KMS-11 (cell line): ENCODE measurements at regions not wholly inside any gene's neighbourhood (a gene's known extent, or its start where the extent isn't known, plus 50 kb on each side); places are given as distances from the start of the nearest gene placed in this dataset.

ENCODE experiments used
- H2AFZ ChIP-seq: fragments of 200-600 bp; sonication (generic); 2 replicates; pipeline ENCODE4 v1.6.1; 2016; ENCODE audit warnings: antibody characterized with exemption, mixed run types, low read depth
- H3K27ac ChIP-seq: fragments of 200-600 bp; sonication (generic); 2 replicates; pipeline ENCODE4 v1.6.1; 2016; ENCODE audit warnings: mild to moderate bottlenecking, mixed run types
- H3K27me3 ChIP-seq: fragments of 200-600 bp; sonication (generic); 2 replicates; pipeline ENCODE4 v1.6.1; 2017; ENCODE audit warnings: mild to moderate bottlenecking, low read depth, mixed run types, moderate library complexity; ENCODE audit not compliant: insufficient read depth
- H3K36me3 ChIP-seq: fragments of 200-600 bp; sonication (generic); 2 replicates; pipeline ENCODE4 v1.6.1; 2017; ENCODE audit warnings: mild to moderate bottlenecking, mixed run types; ENCODE audit not compliant: insufficient read depth
- H3K4me1 ChIP-seq: fragments of 200-600 bp; sonication (generic); 2 replicates; pipeline ENCODE4 v1.6.1; 2016; ENCODE audit warnings: mild to moderate bottlenecking, low read depth, mixed run types; ENCODE audit not compliant: poor library complexity, severe bottlenecking
- H3K4me2 ChIP-seq: fragments of 200-600 bp; sonication (generic); 2 replicates; pipeline ENCODE4 v1.7.0; 2016; ENCODE audit warnings: mild to moderate bottlenecking, mixed run types
- H3K4me3 ChIP-seq: fragments of 200-600 bp; sonication (generic); IDR thresholded peaks from 2 replicates; pipeline ENCODE4 v1.6.1; 2017; ENCODE audit warnings: low read depth, low read length, mixed read lengths; ENCODE audit not compliant: insufficient read depth
- H3K79me2 ChIP-seq: fragments of 200-600 bp; sonication (generic); 2 replicates; pipeline ENCODE4 v1.6.1; 2016; ENCODE audit warnings: low read depth, mixed run types; ENCODE audit not compliant: insufficient read depth
- H3K9ac ChIP-seq: fragments of 200-600 bp; sonication (generic); 2 replicates; pipeline ENCODE4 v1.6.1; 2016; ENCODE audit warnings: mild to moderate bottlenecking, mixed run types
- H4K20me1 ChIP-seq: fragments of 200-600 bp; sonication (generic); 2 replicates; pipeline ENCODE4 v1.6.1; 2016; ENCODE audit warnings: mild to moderate bottlenecking, mixed run types; ENCODE audit not compliant: insufficient read depth
- CTCF ChIP-seq: fragments of 200-600 bp; sonication (generic); conservative IDR thresholded peaks from 2 replicates; pipeline ENCODE4 v1.6.1; 2017; ENCODE audit warnings: low read depth, mild to moderate bottlenecking, antibody characterized with exemption, low read length, moderate library complexity, mixed read lengths

GRCh38 chr12:67909091-67909531, 80.1 kb upstream of the IFNG-AS1 start:
- Histone ChIP-seq H3K79me2 (no peaks in the 10 kb centered on the region), H2AFZ (no peak overlapping the region), H3K27me3 (no peaks in the 10 kb centered on the region), H3K27ac (no peak overlapping the region), H4K20me1 (no peaks in the 10 kb centered on the region), H3K36me3 (no peaks in the 10 kb centered on the region), H3K9ac (no peak overlapping the region), H3K4me3 (no peak overlapping the region), H3K4me1 (no peaks in the 10 kb centered on the region), H3K4me2 (no peak overlapping the region)
- TF ChIP-seq CTCF = no peak

GRCh38 chr12:67909681-67910080, 79.6 kb upstream of the IFNG-AS1 start:
- Histone ChIP-seq H3K27ac (no peak overlapping the region), H3K4me1 (no peaks in the 10 kb centered on the region), H3K36me3 (no peaks in the 10 kb centered on the region), H3K9ac (no peak overlapping the region), H3K27me3 (no peaks in the 10 kb centered on the region), H2AFZ (no peak overlapping the region), H3K4me2 (no peak overlapping the region), H4K20me1 (no peaks in the 10 kb centered on the region), H3K4me3 (no peak overlapping the region), H3K79me2 (no peaks in the 10 kb centered on the region)
- TF ChIP-seq CTCF = no peak

GRCh38 chr12:67910360-67911274, 78.6 kb upstream of the IFNG-AS1 start:
- no peaks in the 10 kb centered on the region for H4K20me1 ChIP-seq
- no peaks in the 10 kb centered on the region for H3K4me1 ChIP-seq
- H3K27ac ChIP-seq = no peak overlapping the region
- H3K36me3 ChIP-seq = no peaks in the 10 kb centered on the region
- no peak overlapping the region for H3K9ac ChIP-seq
- no peak overlapping the region for H2AFZ ChIP-seq
- H3K79me2 ChIP-seq = no peaks in the 10 kb centered on the region
- no peak overlapping the region for H3K4me2 ChIP-seq
- H3K27me3 ChIP-seq = no peaks in the 10 kb centered on the region
- no peak overlapping the region for H3K4me3 ChIP-seq
- no peak for TF ChIP-seq CTCF

GRCh38 chr12:67911275-67911600, 78.0 kb upstream of the IFNG-AS1 start:
- H3K9ac ChIP-seq = no peak overlapping the region

More at GRCh38 chr12:67911275-67911600, 78.0 kb upstream of the IFNG-AS1 start:
- no peaks in the 10 kb centered on the region for H4K20me1 ChIP-seq
- H3K4me2 ChIP-seq = no peak overlapping the region
- H3K27ac ChIP-seq = no peak overlapping the region
- TF ChIP-seq CTCF = no peak
- no peaks in the 10 kb centered on the region for H3K36me3 ChIP-seq
- no peak overlapping the region for H3K4me3 ChIP-seq
- no peaks in the 10 kb centered on the region for H3K4me1 ChIP-seq
- no peaks in the 10 kb centered on the region for H3K27me3 ChIP-seq
- no peaks in the 10 kb centered on the region for H3K79me2 ChIP-seq
- no peak overlapping the region for H2AFZ ChIP-seq
